ENCODE measurements at regions not wholly inside any gene's neighbourhood (a gene's known extent, or its start where the extent isn't known, plus 50 kb on each side); places are given as distances from the start of the nearest gene placed in this dataset.

DNA sequence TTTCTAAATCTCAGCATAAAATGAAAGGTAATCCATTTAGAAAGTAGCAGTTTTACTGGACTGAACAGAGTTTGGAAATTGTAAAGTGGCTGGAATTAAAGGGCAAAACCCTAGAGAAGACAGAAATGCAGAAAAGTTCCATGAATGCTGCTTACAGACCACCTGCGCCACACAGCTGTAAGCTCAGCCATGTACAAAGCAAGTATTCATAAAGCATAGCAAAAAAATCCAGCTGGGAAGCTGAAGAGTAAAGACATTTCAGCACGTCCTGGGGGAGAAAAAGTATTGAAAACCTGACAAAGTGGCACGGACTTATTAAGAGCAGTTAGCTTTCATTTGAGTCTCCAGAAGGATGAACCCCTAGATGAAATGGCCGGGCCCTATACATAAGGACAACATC, 220.1 kb upstream of the CNTN5 start:
- no peak for DNase-seq

DNA sequence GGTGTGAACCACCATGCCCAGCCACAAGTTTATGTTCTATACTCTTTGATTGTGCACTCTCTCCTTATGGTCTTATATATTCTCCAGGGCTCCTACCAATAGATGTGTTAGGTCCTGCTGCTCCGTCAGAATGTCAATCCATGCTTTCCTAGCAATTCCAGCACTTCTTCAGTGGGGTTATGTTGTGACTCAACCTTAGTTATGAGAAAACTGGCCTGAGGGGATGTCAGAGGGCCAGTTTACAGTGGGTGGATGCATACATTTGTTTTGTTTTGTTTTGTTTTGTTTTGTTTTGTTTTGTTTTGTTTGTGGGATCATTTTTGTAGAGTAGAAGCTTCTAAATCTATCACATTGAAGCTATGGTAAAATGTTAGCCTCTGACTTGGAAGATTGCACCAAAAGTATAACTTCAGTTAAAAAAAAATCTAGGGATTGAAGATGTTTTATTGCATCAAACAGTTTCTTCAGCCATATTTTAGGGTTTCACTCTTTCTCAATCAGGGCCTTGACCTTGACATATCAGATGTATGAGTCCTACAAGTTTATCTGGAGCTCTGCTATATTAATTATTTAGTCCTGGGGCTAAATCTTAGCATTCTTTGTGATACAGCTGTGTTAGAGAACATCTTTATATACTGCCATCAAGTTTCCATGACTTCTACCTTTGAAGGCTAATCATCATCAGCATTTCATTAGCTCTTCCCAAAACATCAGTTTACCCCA, 191.6 kb upstream of the CNTN5 start:
- no peak for DNase-seq

DNA sequence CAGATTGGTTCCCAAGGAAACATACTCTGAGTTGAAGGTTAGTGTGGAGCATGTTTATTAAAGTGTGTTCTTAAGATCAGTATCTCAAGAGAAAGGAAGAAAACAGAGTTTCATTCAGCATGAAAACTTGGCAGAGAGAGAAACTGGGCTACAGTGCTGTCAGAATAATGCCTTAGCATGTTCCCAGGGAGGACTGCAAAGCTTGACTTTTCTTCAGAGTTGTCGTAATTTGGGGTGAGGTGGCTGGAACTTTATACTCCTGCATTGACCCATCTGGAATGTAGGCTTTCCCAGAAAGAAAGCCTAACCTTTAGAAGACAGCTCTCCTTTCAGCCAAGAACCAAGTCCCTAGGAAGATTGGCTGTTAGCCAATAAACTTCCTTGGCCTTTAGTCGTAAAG, 190.8 kb upstream of the CNTN5 start:
- DNase-seq: no peak

DNA sequence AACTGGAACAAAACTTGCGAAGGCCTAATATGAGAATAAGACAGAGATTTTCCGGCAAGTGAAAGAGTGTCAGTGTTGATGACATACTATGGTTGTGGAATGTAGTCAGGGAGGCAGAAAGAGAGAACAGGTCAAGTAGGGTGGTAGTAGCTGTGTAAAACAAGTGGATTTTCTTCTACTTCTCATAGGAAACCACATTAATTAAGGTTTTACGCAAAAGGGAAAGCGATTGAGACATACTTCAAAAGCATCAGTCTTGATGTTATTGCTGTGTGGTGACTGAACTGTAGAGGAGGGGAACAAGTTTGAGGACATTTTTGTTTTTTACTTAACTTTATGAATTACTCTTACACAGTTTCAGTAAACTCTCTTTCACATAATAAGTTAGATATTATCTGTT, 186.0 kb upstream of the CNTN5 start:
- DNase-seq: no peak

DNA sequence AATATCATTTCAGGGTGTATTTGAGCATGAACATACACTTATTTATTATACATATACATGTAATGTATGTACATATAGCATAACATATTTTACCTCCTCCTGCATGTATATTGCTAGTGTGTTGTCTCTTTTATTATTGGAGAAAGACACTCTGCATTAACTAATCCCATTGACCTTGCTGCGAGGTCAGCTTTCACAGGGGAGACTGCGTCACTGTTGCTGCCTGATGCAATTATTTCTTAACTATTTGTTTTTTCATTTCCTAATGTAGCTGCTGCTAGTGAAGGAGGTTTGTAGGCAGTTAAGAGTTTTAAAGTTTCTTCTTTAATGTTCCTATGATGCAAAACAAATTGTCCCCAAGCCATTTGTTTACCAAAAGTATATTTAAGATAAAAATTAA, 185.4 kb upstream of the CNTN5 start:
- no peak for DNase-seq

DNA sequence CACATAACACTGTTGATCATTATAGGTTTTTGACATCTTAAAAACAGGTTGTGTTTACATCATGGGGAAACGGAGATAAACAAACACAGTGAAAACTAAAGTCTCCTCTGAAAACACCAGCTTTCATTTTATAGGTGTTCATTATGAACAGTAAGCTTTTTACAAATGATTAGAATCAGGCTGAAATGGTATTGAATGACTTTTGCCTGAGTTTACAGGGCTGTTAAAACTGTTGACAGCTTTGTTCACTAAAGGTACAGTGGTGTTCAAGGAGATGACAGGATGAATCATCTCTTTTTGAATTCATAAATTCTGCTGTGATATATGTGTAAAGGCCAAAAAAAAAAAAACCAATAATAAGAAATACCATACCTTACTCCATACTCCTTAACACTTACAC, 184.6 kb upstream of the CNTN5 start:
- no peak for DNase-seq

DNA sequence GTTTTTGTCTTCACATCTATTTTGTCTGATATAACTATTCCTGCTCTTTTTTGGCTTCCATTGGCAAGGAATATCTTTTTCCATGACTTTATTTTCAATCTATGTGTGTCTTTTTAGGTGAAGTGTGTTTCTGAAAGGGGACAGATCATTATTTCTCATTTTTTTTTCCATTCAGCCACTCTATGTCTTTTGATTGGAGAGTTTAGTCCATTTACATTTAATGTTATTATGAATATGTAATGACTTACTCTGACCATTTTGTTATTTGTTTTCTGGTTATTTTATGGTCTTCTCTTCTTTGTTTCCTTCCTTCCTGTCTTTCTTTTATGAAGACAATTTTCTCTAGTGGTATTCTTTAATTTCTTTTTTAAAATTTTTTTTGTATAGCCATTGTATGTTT, 178.6 kb upstream of the CNTN5 start:
- DNase-seq: no peak

DNA sequence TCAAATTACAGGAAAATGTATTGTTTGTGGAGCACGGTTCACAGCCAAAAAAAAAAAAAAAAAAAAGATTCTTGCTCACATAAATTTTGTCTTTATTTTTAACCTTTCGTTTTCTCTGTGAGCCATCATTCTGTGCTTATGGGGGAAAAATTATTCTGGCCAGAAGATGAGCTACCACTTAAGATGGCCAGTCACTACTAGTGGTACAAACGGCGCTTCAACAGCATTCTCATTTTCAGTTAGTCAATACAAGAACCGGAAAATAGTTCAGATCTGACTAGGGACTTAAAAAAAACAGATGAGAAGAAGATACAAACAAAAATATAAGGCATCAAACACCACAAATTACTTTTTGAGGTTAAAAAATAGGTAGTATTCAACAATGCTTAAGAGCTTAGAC, 158.6 kb upstream of the CNTN5 start:
- no peak for DNase-seq

DNA sequence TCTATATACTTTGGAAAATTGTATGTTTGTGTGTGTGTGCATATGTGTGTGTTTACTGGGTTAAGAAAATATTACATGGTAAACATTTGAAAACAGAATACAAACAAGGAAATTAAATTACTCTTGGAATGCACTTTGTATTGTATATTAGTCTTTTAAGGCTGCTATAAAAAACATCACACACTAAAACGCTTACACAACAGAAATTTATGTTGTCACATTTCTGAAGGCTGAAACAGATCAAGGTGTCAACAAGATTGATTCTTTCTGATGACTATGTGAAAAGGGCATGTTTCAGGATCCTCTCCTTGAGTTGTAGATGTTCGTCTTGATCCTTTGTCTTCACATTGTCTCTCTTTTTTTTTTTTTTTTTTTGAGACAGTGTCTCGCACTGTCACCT, 149.1 kb upstream of the CNTN5 start:
- DNase-seq: no peak

DNA sequence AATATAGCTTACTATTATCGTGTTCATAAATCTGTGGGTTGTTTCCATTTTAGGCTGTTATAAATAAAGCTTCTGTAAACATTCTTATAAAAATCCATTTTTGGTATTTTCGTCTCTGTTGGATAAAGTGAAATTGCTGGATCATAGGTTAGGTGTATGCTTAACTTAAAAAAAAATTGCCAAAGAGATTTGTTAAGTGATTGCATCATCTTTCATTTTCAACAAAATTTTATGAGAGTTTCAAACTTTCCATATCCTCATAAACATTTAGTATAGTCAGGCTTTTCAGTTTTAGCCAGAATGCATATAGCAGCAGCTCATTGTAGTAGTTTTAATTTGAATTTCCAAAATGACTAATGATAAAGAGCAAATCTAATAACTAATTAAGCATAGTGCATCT, 146.7 kb upstream of the CNTN5 start:
- no peak for DNase-seq

DNA sequence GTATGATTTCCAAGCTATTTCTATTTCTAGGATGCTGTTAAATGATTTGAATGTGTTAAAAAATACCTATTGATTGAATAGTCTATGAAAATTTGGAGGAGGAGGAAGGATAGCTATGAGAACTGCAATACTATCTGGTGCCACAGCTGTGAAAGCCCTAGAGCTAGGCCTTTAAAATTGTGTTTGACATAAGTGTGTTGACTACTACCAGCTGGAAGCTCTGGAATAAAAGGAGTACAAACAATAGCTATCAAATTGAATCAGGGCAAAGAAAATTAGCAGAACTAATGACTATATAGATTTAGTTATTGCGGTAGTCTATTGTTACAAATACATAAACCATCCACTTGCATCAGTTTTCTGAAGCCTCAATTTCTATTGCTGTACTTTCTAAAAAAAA, 124.8 kb upstream of the CNTN5 start:
- DNase-seq: no peak

DNA sequence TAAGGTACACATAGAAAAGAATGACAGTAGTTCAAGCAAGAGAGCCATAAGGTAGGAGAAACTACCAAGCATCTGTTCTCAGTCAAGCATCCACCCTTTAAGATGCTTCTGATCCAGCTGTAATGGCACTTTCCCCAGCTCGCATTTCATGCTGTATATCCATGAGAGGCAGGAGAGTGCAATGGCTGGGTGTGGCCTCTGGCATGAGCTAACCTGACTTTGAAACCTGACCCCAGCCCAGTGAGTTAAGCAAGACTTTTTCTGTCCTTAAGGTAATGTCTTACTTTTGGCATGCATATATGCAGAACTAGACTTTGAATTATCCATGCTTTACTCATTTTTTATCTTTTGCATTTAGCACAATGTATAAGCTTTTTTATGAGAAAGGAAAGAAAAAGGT, 79.8 kb upstream of the CNTN5 start:
- DNase-seq: no peak

DNA sequence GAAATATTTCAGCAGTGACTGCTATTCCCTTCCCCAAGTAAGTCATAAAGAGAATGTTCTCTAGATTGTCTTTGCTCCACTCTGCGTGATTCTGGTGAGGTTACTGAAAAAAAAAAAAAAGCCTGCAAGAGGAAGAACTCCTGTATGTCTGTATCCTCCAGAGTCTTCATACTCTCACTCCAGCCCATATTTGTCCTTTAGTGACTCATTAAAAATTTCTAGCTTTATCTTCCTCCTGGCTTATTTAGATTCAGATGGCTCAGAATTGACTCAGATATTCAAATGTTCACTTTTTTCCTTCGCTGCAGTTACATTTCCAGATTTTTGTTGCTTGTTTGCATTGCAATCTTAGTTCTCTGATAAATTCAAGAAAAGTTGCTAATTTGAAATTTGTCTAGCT, 76.3 kb upstream of the CNTN5 start:
- DNase-seq: no peak

DNA sequence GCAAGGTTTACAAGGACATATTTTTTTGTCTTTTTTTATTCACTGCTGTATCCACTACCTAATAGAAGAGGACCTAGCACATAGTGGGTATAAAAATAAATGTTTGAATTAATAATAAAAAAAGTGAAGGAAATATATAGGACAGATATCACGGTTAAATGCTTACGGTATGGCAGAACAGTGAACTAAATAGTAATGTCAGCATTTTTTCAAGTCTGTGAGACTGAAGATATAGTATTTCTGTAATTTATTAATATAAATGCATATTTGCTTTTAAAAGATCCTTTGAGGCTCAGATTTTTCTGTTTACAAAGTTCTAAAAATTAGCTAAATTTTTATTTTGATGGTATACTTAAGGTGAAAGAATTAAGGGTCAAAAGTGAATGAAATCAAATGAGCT, 68.6 kb upstream of the CNTN5 start:
- no peak for DNase-seq

DNA sequence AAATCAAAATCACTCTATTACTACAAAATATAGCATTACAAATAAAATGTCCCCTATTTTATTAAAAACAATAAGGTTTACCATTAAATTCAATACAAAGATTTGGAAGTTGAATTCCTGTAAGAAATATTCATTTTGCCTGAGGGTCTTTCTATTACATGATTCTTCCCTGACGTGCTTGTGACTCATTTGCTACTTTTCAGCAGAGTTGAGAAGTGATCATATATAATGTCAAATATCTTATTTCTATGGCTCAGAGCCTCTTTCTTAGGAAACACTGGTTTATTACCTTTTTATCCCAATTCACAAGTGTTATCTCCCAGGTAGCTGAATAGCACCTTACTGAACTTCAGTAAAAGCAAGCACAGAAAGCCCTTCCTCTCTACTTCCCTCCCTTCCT, 65.2 kb upstream of the CNTN5 start:
- DNase-seq: no peak

DNA sequence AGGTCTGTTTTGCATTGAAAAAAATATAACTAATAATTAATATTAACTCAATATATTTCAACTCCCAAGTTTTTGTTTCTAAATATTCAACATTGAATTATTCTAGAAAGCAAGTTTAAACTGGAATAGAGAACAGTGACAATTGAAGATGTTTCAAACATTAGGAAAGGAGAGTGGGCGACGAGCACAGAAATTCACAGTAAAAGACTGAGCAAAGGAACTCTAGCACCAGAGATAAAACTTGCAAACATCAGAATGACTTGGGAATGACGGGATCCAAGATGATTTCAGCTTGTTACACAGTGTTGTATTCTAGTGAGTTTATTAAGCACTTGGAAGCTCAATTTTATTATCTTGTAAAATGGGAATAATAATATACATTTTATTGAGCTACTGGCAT, 56.6 kb upstream of the CNTN5 start:
- DNase-seq: no peak

DNA sequence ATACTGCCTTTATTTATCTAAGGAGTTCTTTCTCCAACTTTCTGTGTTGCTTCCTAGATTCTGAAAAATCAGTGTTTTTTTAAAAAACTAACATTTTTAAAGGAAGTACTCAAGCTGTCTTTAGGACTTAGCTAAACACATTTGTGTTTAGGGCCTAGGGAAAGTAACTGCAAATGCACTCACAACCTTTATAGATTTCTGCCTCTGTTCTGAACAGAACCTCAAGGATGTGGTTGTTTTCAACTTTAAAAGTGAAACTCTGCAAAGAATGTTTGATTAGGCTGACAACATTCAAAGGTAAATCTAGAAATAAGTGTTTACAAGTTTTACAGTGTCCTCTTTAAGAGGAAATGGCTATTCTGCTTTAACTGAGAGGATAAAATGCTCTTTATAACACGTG, 55.4 kb upstream of the CNTN5 start:
- no peak for DNase-seq

DNA sequence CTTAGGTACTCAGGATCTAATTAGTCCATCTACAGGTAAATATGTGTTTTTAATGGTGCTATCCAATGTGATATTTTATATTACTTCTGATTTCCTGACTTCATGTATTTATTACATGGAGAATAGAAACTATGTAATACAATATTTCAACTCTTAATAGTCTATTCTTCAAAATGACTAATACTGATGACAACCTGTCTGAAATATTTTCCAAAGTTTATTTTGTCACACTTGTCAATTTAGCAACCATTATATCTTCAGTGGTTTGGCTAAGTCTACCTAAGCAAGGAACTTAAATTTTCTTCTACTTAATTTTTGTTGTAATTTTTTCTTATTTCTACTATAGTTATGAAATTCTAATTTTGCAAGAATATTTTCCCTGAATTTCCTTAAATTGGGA, 55.0 kb upstream of the CNTN5 start:
- no peak for DNase-seq

DNA sequence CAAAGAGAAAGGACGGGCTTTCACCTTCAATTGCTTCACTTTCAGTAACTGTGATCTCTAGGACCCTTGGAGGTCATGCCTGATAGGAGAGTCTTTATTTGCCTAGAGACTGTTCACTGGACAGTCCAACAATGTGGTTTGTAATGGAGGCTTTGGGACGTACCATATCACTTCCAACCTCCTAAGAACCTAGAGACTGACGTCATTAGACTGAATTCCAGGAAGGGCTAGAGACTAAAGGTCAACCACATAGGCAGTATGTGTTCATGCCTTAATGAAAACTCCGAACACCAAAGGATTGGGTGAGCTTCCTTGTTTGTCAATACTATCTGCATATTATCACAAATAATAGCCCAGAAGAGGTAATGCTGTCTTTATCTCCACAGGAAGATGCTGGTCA, 53.7 kb upstream of the CNTN5 start:
- no peak for DNase-seq
